ENCODE measurements at regions not wholly inside any gene's neighbourhood (a gene's known extent, or its start where the extent isn't known, plus 50 kb on each side); places are given as distances from the start of the nearest gene placed in this dataset.

DNA sequence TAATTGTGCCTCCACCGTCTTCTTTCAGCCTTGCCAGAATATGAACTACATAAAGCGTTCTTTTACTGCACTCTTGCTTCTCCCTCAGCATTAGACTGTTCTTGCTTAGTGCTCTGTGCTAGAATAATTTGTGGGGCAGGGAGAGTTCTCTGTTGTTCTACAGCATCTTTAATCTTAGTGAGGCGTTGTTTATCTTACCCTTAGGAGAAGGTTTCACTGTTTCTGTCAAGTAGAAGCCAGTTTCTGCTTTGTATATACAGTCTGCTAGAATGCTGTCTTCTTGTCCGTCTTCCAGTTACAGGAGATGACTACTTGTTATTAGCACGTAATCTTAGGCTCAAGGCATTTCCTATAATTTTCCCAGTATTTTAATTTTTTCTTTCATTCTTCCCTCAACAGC, 458.0 kb downstream of the FLRT2 start:
- H3K4me3 Mint-ChIP-seq, result no peak overlapping the region
- no peaks in the 10 kb centered on the region for H3K27me3 Mint-ChIP-seq
- no peak for DNase-seq
- no peaks in the 10 kb centered on the region for H3K4me1 Mint-ChIP-seq
- no peak for ATAC-seq (replicated peaks)
- H3K36me3 Mint-ChIP-seq, result peaks cover 5 to 7% of the 10 kb centered on the region in 2 donors
- no peak overlapping the region for H3K27ac Mint-ChIP-seq
- H3K9me3 Mint-ChIP-seq, result no peaks in the 10 kb centered on the region

DNA sequence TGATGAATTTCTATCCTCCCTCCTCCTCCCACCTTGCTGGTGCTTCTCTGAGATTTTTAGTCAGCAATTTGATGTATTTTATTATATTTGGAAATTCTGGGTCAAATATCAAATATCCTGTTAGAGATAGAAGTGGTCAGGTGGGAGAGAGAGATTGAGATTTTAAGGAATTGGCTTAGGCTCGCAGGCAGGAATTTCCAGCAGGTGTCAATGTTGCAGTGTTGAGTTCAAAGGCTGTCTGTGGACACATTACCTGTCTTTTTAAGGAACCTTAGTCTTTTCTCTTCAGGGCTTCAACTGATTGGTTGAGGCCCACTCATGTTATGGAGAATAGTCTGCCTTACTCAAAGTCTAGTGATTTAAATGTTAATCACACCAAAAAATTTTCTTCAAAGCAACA, 457.3 kb downstream of the FLRT2 start:
- H3K27me3 Mint-ChIP-seq, result no peaks in the 10 kb centered on the region
- no peak for ATAC-seq (replicated peaks)
- H3K36me3 Mint-ChIP-seq, result peaks cover 5 to 8% of the 10 kb centered on the region in 2 donors

DNA sequence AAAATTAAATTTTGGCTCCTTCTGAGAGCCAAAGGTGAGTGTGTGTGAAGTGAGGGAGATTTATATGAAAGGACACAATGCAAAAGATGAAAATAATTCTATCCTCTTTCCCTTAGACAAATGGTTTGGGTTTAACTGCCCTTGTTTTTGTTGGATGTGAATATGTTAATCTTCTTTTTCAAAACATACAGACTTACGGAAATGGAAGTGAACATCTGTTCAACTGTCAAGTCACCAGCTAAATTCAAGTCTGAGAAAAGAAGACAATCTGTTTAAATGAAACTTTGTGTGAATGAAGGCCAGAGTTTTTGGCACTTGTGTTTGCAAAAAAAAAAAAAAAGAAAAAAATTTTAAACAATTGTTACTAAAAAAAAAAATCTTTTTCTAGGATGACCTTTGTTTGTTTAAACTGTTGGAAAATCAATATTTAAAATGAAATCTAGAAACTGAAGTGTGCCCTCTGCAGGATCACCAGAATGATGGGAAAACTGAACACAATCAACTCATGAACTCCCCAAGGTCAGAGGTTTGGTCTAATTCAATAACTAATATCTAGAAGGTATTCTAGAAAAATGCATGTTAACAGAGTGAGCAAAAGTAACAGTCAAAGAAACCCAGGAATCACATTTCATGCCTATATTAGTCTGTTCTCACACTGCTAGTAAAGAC, 448.8 kb downstream of the FLRT2 start:
- Mint-ChIP-seq H3K27ac (no peak overlapping the region), H3K9me3 (peaks cover 4 to 5% of the 10 kb centered on the region in 2 donors), H3K36me3 (peaks cover 9 to 18% of the 10 kb centered on the region in 2 donors), H3K4me3 (no peak overlapping the region), H3K4me1 (peaks cover 0 to 1% of the 10 kb centered on the region in 2 donors), H3K27me3 (no peaks in the 10 kb centered on the region)
- ATAC-seq (replicated peaks), result no peak
- no peak for DNase-seq

More for the DNA sequence above, 457.3 kb downstream of the FLRT2 start:
- no peak for DNase-seq
- Mint-ChIP-seq H3K4me1 (no peaks in the 10 kb centered on the region), H3K9me3 (no peaks in the 10 kb centered on the region), H3K27ac (no peak overlapping the region), H3K4me3 (no peak overlapping the region)

- Mint-ChIP-seq H3K27me3 (no peaks in the 10 kb centered on the region), H3K27ac (no peak overlapping the region), H3K36me3 (peaks cover 17 to 23% of the 10 kb centered on the region in 2 donors), H3K9me3 (peaks cover 10 to 14% of the 10 kb centered on the region in 2 donors), H3K4me3 (no peak overlapping the region), H3K4me1 (peaks cover 6 to 16% of the 10 kb centered on the region in 2 donors)
- DNase-seq, result no peak
- ATAC-seq (replicated peaks), result no peak
Measured at GRCh38 chr14:85974602-85975001, 444.7 kb downstream of the FLRT2 start.

DNA sequence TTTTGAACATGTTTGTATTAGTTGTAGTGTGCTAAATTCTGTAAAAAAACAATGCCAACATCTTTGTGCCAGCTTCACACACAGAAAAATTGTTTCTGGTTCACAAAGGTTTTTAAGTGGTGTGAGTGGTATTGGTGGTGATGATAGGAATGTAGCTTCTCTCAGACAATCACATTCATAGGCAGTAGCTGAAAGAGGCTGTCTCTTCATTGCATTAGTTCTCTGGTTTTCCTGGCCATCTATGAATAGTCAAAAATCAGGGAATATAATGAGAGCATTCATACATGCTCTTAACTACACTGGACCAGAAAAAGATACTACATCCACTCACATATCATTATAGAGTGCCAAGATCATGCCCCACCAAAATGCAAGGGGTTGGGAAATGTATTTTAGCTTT, 433.5 kb downstream of the FLRT2 start:
- ATAC-seq (replicated peaks), result no peak
- peaks cover 0 to 2% of the 10 kb centered on the region in 2 donors for H3K4me1 Mint-ChIP-seq

GRCh38 chr14:85960756-85961155, 430.8 kb downstream of the FLRT2 start:
- DNase-seq (no peak), ATAC-seq (replicated peaks) (peak; percentile 31 to 60)
- H3K4me3 Mint-ChIP-seq, result no peak overlapping the region
- no peaks in the 10 kb centered on the region for H3K27me3 Mint-ChIP-seq
- peaks cover 0 to 2% of the 10 kb centered on the region in 2 donors for H3K36me3 Mint-ChIP-seq
- H3K27ac Mint-ChIP-seq, result no peak overlapping the region
- no peaks in the 10 kb centered on the region for H3K9me3 Mint-ChIP-seq
- peaks cover 0 to 2% of the 10 kb centered on the region in 2 donors for H3K4me1 Mint-ChIP-seq

More for the DNA sequence above, 433.5 kb downstream of the FLRT2 start:
- Mint-ChIP-seq H3K4me3 (no peak overlapping the region), H3K9me3 (no peaks in the 10 kb centered on the region), H3K27ac (no peak overlapping the region), H3K27me3 (no peaks in the 10 kb centered on the region), H3K36me3 (no peaks in the 10 kb centered on the region)
- no peak for DNase-seq

- ATAC-seq (replicated peaks), result no peak
- DNase-seq, result no peak
- Mint-ChIP-seq H3K9me3 (no peaks in the 10 kb centered on the region), H3K27ac (no peak overlapping the region), H3K27me3 (no peaks in the 10 kb centered on the region), H3K36me3 (peaks cover 0 to 2% of the 10 kb centered on the region in 2 donors), H3K4me3 (no peak overlapping the region), H3K4me1 (peaks cover 0 to 2% of the 10 kb centered on the region in 2 donors)
Measured at GRCh38 chr14:85959063-85959462, 429.1 kb downstream of the FLRT2 start.

DNA sequence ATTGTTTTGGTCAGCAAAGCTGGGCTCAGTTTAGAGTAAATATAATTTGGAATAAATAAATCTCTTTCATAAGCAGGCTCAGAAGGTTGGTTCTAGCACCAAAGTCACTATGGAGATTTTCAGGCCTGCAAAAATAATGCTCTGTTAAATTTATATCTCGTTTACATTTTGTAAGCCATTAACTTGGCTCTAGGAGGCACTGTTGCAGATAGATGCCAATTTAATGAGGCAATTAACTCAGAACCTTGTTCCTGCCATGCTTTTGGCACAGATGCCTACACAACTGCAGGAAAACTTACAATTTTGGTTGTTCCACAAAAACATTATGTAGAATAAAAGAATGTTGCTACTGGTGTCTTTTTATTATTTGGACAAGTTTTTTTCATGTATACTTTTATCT, 428.1 kb downstream of the FLRT2 start:
- no peaks in the 10 kb centered on the region for H3K9me3 Mint-ChIP-seq

GRCh38 chr14:85953265-85953664, 423.3 kb downstream of the FLRT2 start:
- Mint-ChIP-seq H3K4me1 (peaks cover 0 to under 1% of the 10 kb centered on the region in 2 donors), H3K36me3 (peaks cover 0 to 6% of the 10 kb centered on the region in 2 donors), H3K4me3 (no peak overlapping the region), H3K27ac (no peak overlapping the region), H3K9me3 (no peaks in the 10 kb centered on the region), H3K27me3 (no peaks in the 10 kb centered on the region)
- ATAC-seq (replicated peaks) (no peak), DNase-seq (no peak)

More for the DNA sequence above, 428.1 kb downstream of the FLRT2 start:
- Mint-ChIP-seq H3K4me3 (no peak overlapping the region), H3K27ac (no peak overlapping the region), H3K36me3 (peaks cover 0 to 2% of the 10 kb centered on the region in 2 donors), H3K27me3 (no peaks in the 10 kb centered on the region), H3K4me1 (peaks cover 0 to 2% of the 10 kb centered on the region in 2 donors)
- DNase-seq, result no peak
- ATAC-seq (replicated peaks), result no peak

GRCh38 chr14:85948153-85948552, 418.2 kb downstream of the FLRT2 start:
- no peaks in the 10 kb centered on the region for H3K27me3 Mint-ChIP-seq
- no peak overlapping the region for H3K4me3 Mint-ChIP-seq
- peaks cover 5 to 10% of the 10 kb centered on the region in 2 donors for H3K9me3 Mint-ChIP-seq
- peaks cover 10 to 14% of the 10 kb centered on the region in 2 donors for H3K36me3 Mint-ChIP-seq
- H3K4me1 Mint-ChIP-seq, result peaks cover 0 to 11% of the 10 kb centered on the region in 2 donors
- ATAC-seq (replicated peaks) (no peak), DNase-seq (no peak)
- H3K27ac Mint-ChIP-seq, result no peak overlapping the region

- no peak for ATAC-seq (replicated peaks)
- H3K4me1 Mint-ChIP-seq, result peaks cover 0 to 11% of the 10 kb centered on the region in 2 donors
- no peak for DNase-seq
- no peak overlapping the region for H3K4me3 Mint-ChIP-seq
- no peaks in the 10 kb centered on the region for H3K27me3 Mint-ChIP-seq
- peaks cover 5 to 10% of the 10 kb centered on the region in 2 donors for H3K9me3 Mint-ChIP-seq
- H3K36me3 Mint-ChIP-seq, result peaks cover 10 to 14% of the 10 kb centered on the region in 2 donors
- no peak overlapping the region for H3K27ac Mint-ChIP-seq
Measured at GRCh38 chr14:85947461-85948139, 417.7 kb downstream of the FLRT2 start.

DNA sequence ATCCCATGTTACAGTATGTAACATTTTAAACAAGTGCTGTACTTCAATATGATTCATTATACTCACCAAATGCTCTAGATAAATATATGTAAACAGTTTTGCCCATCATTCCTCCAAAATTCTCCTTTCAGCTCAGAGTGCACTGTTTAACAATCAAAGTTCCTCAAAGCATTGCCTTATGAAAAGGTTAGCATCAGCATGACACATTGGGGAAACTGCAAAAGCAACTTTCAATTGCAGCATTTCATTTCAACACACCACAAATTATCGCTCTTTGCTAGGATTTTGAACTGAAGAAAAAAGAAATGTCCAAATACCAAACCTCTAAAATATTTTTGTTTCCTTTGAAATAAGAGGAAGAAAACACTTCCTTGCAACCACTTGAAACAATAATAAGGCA, 413.2 kb downstream of the FLRT2 start:
- no peak overlapping the region for H3K4me3 Mint-ChIP-seq
- no peak for ATAC-seq (replicated peaks)
- DNase-seq, result no peak
- no peaks in the 10 kb centered on the region for H3K27me3 Mint-ChIP-seq
- H3K36me3 Mint-ChIP-seq, result peaks cover 19 to 20% of the 10 kb centered on the region in 2 donors
- no peak overlapping the region for H3K27ac Mint-ChIP-seq
- H3K4me1 Mint-ChIP-seq, result peaks cover 0 to 23% of the 10 kb centered on the region in 2 donors
- peaks cover 15% of the 10 kb centered on the region in 2 donors for H3K9me3 Mint-ChIP-seq

GRCh38 chr14:85934886-85935254, 404.9 kb downstream of the FLRT2 start:
- ATAC-seq (replicated peaks) (peak; percentile 57 to 60), DNase-seq (no peak)
- Mint-ChIP-seq H3K27ac (peak overlapping the region; percentile 96), H3K4me3 (peak overlapping the region; percentile 87 to 88), H3K4me1 (peaks cover 9 to 19% of the 10 kb centered on the region in 2 donors), H3K27me3 (no peaks in the 10 kb centered on the region), H3K9me3 (peaks cover 11 to 16% of the 10 kb centered on the region in 2 donors), H3K36me3 (peaks cover 16 to 17% of the 10 kb centered on the region in 2 donors)

GRCh38 chr14:85934123-85934885, 404.4 kb downstream of the FLRT2 start:
- H3K4me3 Mint-ChIP-seq, result peak overlapping the region; percentile 87 to 88
- peak; percentile 81 to 85 for ATAC-seq (replicated peaks)
- H3K4me1 Mint-ChIP-seq, result peaks cover 9 to 19% of the 10 kb centered on the region in 2 donors
- no peaks in the 10 kb centered on the region for H3K27me3 Mint-ChIP-seq
- H3K27ac Mint-ChIP-seq, result peak overlapping the region; percentile 96
- DNase-seq, result peak; percentile 47
- H3K36me3 Mint-ChIP-seq, result peaks cover 16 to 17% of the 10 kb centered on the region in 2 donors
- H3K9me3 Mint-ChIP-seq, result peaks cover 11 to 16% of the 10 kb centered on the region in 2 donors
